Glomerular visceral epithelial cell (primary cell): ENCODE measurements at regions not wholly inside any gene's neighbourhood (a gene's known extent, or its start where the extent isn't known, plus 50 kb on each side); places are given as distances from the start of the nearest gene placed in this dataset.
A peak's percentile ranks its signal among the peaks of the same experiment; 100 is the strongest.
"Not testable (repeated sequence)": the region's sequence is repeated elsewhere in the genome, so short reads cannot be mapped to it uniquely, and the experiment has no call there.

Experiments used
- DNase-seq: peaks from one replicate; pipeline ENCODE4 v3.0.0-alpha.2; 2016; ENCODE audit errors: extremely low spot score

- no peak for DNase-seq
Observed at GRCh38 chr3:106116733-106117489, 248.1 kb upstream of the CBLB start.

- DNase-seq: no peak
Observed at GRCh38 chr3:106117490-106117858, 248.7 kb upstream of the CBLB start.

GRCh38 chr3:106119614-106120082, 250.8 kb upstream of the CBLB start:
- DNase-seq: no peak

- no peak for DNase-seq
Observed at GRCh38 chr3:106120356-106120755, 251.5 kb upstream of the CBLB start.

- DNase-seq: no peak
Observed at GRCh38 chr3:106121491-106122289, 252.9 kb upstream of the CBLB start.

GRCh38 chr3:106124818-106125217, 256.0 kb upstream of the CBLB start:
- DNase-seq: no peak

- DNase-seq: no peak
Observed at GRCh38 chr3:106125321-106125720, 256.5 kb upstream of the CBLB start.

- no peak for DNase-seq
Observed at GRCh38 chr3:106126067-106126845, 257.4 kb upstream of the CBLB start.

- no peak for DNase-seq
Observed at GRCh38 chr3:106126846-106127235, 258.0 kb upstream of the CBLB start.

- no peak for DNase-seq
Observed at GRCh38 chr3:106129939-106130338, 261.1 kb upstream of the CBLB start.

GRCh38 chr3:106130384-106131198, 261.8 kb upstream of the CBLB start:
- peak; percentile 39 for DNase-seq

- no peak for DNase-seq
Observed at GRCh38 chr3:106135451-106136160, 266.8 kb upstream of the CBLB start.

- DNase-seq: no peak
Observed at GRCh38 chr3:106139826-106140225, 271.0 kb upstream of the CBLB start.

- no peak for DNase-seq
Observed at GRCh38 chr3:106140431-106140830, 271.6 kb upstream of the CBLB start.

- DNase-seq: no peak
Observed at GRCh38 chr3:106144030-106144429, 275.2 kb upstream of the CBLB start.

- DNase-seq: not testable (repeated sequence)
Observed at GRCh38 chr3:106148440-106149082, 279.7 kb upstream of the CBLB start.

- no peak for DNase-seq
Observed at GRCh38 chr3:106157411-106157810, 288.6 kb upstream of the CBLB start.

GRCh38 chr3:106160396-106160795, 291.6 kb upstream of the CBLB start:
- DNase-seq: no peak

- DNase-seq: no peak
Observed at GRCh38 chr3:106161246-106161645, 292.4 kb upstream of the CBLB start.

- no peak for DNase-seq
Observed at GRCh38 chr3:106167728-106168127, 298.9 kb upstream of the CBLB start.
